Smooth muscle cell (in vitro differentiated cells): ENCODE measurements at regions not wholly inside any gene's neighbourhood (a gene's known extent, or its start where the extent isn't known, plus 50 kb on each side); places are given as distances from the start of the nearest gene placed in this dataset.

Experiments
- DNase-seq: peaks from one replicate; lab custom pipeline; 2025; ENCODE audit not compliant: unreplicated experiment; lab: John Stamatoyannopoulos, UW
- H2AFZ ChIP-seq: fragments of 200-600 bp; sonication (generic); 2 replicates; pipeline ENCODE4 v1.6.0; 2016; ENCODE audit warnings: antibody characterized with exemption, low read depth, mild to moderate bottlenecking
- H3F3A ChIP-seq: fragments of 200-600 bp; sonication (generic); 2 replicates; pipeline ENCODE4 v1.6.0; 2017; ENCODE audit warnings: antibody characterized with exemption, low read depth
- H3K27ac ChIP-seq: fragments of 200-600 bp; sonication (generic); 2 replicates; pipeline ENCODE4 v1.5.1; 2016; ENCODE audit warnings: low read depth, mild to moderate bottlenecking
- H3K27me3 ChIP-seq: fragments of 200-600 bp; sonication (generic); 2 replicates; pipeline ENCODE4 v1.6.1; 2016; ENCODE audit warnings: low read depth, mild to moderate bottlenecking
- H3K36me3 ChIP-seq: fragments of 200-600 bp; sonication (generic); 2 replicates; pipeline ENCODE4 v1.5.1; 2016; ENCODE audit warnings: low read depth
- H3K4me1 ChIP-seq: fragments of 200-600 bp; sonication (generic); 2 replicates; pipeline ENCODE4 v1.5.1; 2016; ENCODE audit warnings: low read depth
- H3K4me2 ChIP-seq: fragments of 200-600 bp; sonication (generic); 2 replicates; pipeline ENCODE4 v1.6.0; 2016; ENCODE audit warnings: mild to moderate bottlenecking
- H3K4me3 ChIP-seq: fragments of 200-600 bp; sonication (generic); 2 replicates; pipeline ENCODE4 v1.5.1; 2016; ENCODE audit warnings: mild to moderate bottlenecking
- H3K79me2 ChIP-seq: fragments of 200-600 bp; sonication (generic); 2 replicates; pipeline ENCODE4 v1.6.0; 2016; ENCODE audit warnings: low read depth, mild to moderate bottlenecking
- H3K9ac ChIP-seq: fragments of 200-600 bp; sonication (generic); 2 replicates; pipeline ENCODE4 v1.6.0; 2016; ENCODE audit warnings: low read depth
- H3K9me3 ChIP-seq: fragments of 200-600 bp; sonication (generic); replicated peaks from 2 replicates; pipeline ENCODE4 v1.5.1; 2016; ENCODE audit warnings: low read depth
- H4K20me1 ChIP-seq: fragments of 200-600 bp; sonication (generic); 2 replicates; pipeline ENCODE4 v1.6.0; 2016; ENCODE audit warnings: low read depth
- CTCF ChIP-seq: fragments of 200-600 bp; sonication (generic); IDR thresholded peaks from 2 replicates; pipeline ENCODE4 v1.5.1; 2017; ENCODE audit warnings: borderline replicate concordance, mild to moderate bottlenecking, antibody characterized with exemption; ENCODE audit not compliant: insufficient read depth, poor library complexity, severe bottlenecking
- WGBS: methylation state at CpG from one replicate; pipeline ENCODE4 v1.1.7; 2016; ENCODE audit warnings: low lambda C conversion rate; 5-methylcytosine and 5-hydroxymethylcytosine counted together

- Histone ChIP-seq H3K4me1 (no peaks in the 10 kb centered on the region), H3K27me3 (no peaks in the 10 kb centered on the region), H3K4me2 (no peak overlapping the region), H3K9ac (no peak overlapping the region), H3K9me3 (peaks cover 5% of the 10 kb centered on the region), H3F3A (no peaks in the 10 kb centered on the region), H2AFZ (no peak overlapping the region), H3K4me3 (no peak overlapping the region), H4K20me1 (no peaks in the 10 kb centered on the region), H3K27ac (no peak overlapping the region), H3K79me2 (no peaks in the 10 kb centered on the region), H3K36me3 (no peaks in the 10 kb centered on the region)
- no peak for TF ChIP-seq CTCF
- DNase-seq, result no peak
These were observed 1057.8 kb upstream of the CDH2 start for GRCh38 chr18:29234751-29235150.

GRCh38 chr18:29226213-29226612 is 1049.3 kb upstream of the CDH2 start:
- Histone ChIP-seq H2AFZ (no peak overlapping the region), H3K9me3 (no peaks in the 10 kb centered on the region), H3K4me3 (no peak overlapping the region), H3K27me3 (no peaks in the 10 kb centered on the region), H3K36me3 (no peaks in the 10 kb centered on the region), H3F3A (no peaks in the 10 kb centered on the region), H3K79me2 (no peaks in the 10 kb centered on the region), H3K4me2 (no peak overlapping the region), H3K9ac (no peak overlapping the region), H4K20me1 (no peaks in the 10 kb centered on the region), H3K4me1 (no peaks in the 10 kb centered on the region), H3K27ac (no peak overlapping the region)
- DNase-seq, result no peak
- WGBS, result 76% methylated on average over 1 of the region's 1 CpG
- TF ChIP-seq CTCF, result no peak

- Histone ChIP-seq H3K4me2 (no peak overlapping the region), H3K79me2 (no peaks in the 10 kb centered on the region), H3K9ac (no peak overlapping the region), H3F3A (no peaks in the 10 kb centered on the region), H2AFZ (no peak overlapping the region), H3K9me3 (no peaks in the 10 kb centered on the region), H4K20me1 (no peaks in the 10 kb centered on the region), H3K36me3 (no peaks in the 10 kb centered on the region), H3K4me3 (no peak overlapping the region), H3K27ac (no peak overlapping the region), H3K4me1 (no peaks in the 10 kb centered on the region), H3K27me3 (no peaks in the 10 kb centered on the region)
- no peak for TF ChIP-seq CTCF
- no peak for DNase-seq
These were observed 1048.4 kb upstream of the CDH2 start for GRCh38 chr18:29225351-29225750.

GRCh38 chr18:29218091-29218490 is 1041.2 kb upstream of the CDH2 start:
- H3K4me2 ChIP-seq, result no peak overlapping the region
- no peaks in the 10 kb centered on the region for H3K79me2 ChIP-seq
- H3K27ac ChIP-seq, result no peak overlapping the region
- H3K4me1 ChIP-seq, result no peaks in the 10 kb centered on the region
- H3K36me3 ChIP-seq, result no peaks in the 10 kb centered on the region
- H3K4me3 ChIP-seq, result no peak overlapping the region
- DNase-seq, result no peak
- H3K27me3 ChIP-seq, result no peaks in the 10 kb centered on the region
- 61% methylated on average over 2 of the region's 2 CpGs for WGBS
- H3K9ac ChIP-seq, result no peak overlapping the region
- peak overlapping the region; percentile 79 for H2AFZ ChIP-seq
- no peaks in the 10 kb centered on the region for H3K9me3 ChIP-seq
- H4K20me1 ChIP-seq, result no peaks in the 10 kb centered on the region
- TF ChIP-seq CTCF, result no peak
- no peaks in the 10 kb centered on the region for H3F3A ChIP-seq
